ENCODE measurements at regions not wholly inside any gene's neighbourhood (a gene's known extent, or its start where the extent isn't known, plus 50 kb on each side); places are given as distances from the start of the nearest gene placed in this dataset.
A peak's percentile ranks its signal among the peaks of the same experiment; 100 is the strongest.

- Histone ChIP-seq H3K9ac (ENCODE audit: extremely low read depth, insufficient read length, low read length) (no peak overlapping the region), H4K5ac (ENCODE audit: insufficient read length, low read depth, low read length) (no peak overlapping the region)
Measured at GRCh38 chr17:79182176-79183042, 107.8 kb downstream of the ENGASE start.

More at GRCh38 chr17:79182176-79183042, 107.8 kb downstream of the ENGASE start:
- TF ChIP-seq CTCF (conservative IDR thresholded peaks at IDR 0.05): no peak
- DNase-seq: no peak
- Histone ChIP-seq H3K14ac (ENCODE audit: insufficient read depth, low read length) (no peak overlapping the region; the same call in 1 of the 2 replicates), H2BK15ac (ENCODE audit: low read depth, low read length) (no peak overlapping the region), H3K27ac (ENCODE audit: insufficient read length, low read depth, low read length) (no peak overlapping the region), H2BK120ac (ENCODE audit: low read depth, low read length, poor library complexity, severe bottlenecking) (no peak overlapping the region), H2BK12ac (ENCODE audit: insufficient read length, low read depth, low read length) (no peak overlapping the region), H3K4me1 (ENCODE audit: insufficient read depth, low read length) (no peaks in the 10 kb centered on the region), H4K20me1 (ENCODE audit: control insufficient read depth, insufficient read depth, insufficient read length) (no peaks in the 10 kb centered on the region), H2BK20ac (ENCODE audit: low read depth, low read length, poor library complexity, severe bottlenecking) (no peak overlapping the region), H4K8ac (replicated peaks; ENCODE audit: insufficient read length, low read depth, low read length) (no peak overlapping the region), H3K18ac (ENCODE audit: insufficient read length, low read depth, low read length) (no peak overlapping the region), H3K4ac (ENCODE audit: low read depth, low read length) (no peak overlapping the region), H3K9me3 (ENCODE audit: control insufficient read depth, low read depth, low read length) (no peaks in the 10 kb centered on the region), H3K79me2 (ENCODE audit: insufficient read depth, low read length) (no peaks in the 10 kb centered on the region), H3K27me3 (ENCODE audit: insufficient read depth, low read length) (no peaks in the 10 kb centered on the region; the same call in 1 of the 2 replicates), H3K79me1 (ENCODE audit: insufficient read depth, low read depth, low read length, poor library complexity, severe bottlenecking) (no peaks in the 10 kb centered on the region), H3K56ac (ENCODE audit: insufficient read length, low read depth, low read length) (no peak overlapping the region), H3K4me2 (ENCODE audit: insufficient read depth, insufficient read length, low read length) (no peak overlapping the region), H2BK5ac (ENCODE audit: insufficient read length, low read length) (no peak overlapping the region), H4K91ac (ENCODE audit: insufficient read length, low read depth, low read length) (no peak overlapping the region), H2AFZ (ENCODE audit: low read length) (no peak overlapping the region), H3T11ph (ENCODE audit: low read length) (no peak overlapping the region), H3K23me2 (ENCODE audit: insufficient read length, low read depth, low read length, poor library complexity, severe bottlenecking) (peaks cover 5% of the 10 kb centered on the region), H2AK5ac (ENCODE audit: insufficient read length, low read length) (no peak overlapping the region), H3K23ac (ENCODE audit: insufficient read length, low read depth, low read length) (no peak overlapping the region)
- Mint-ChIP-seq H3K4me1 (peaks cover 11 to 15% of the 10 kb centered on the region in 2 experiments), H3K4me3 (peak overlapping the region; percentile 80 to 88), H3K9me3 (no peaks in the 10 kb centered on the region), H3K36me3 (ENCODE audit: insufficient read depth in 1 of 3, low read depth in 3 of 3) (no peaks in the 10 kb centered on the region), H3K27ac (no peak overlapping the region), H3K27me3 (ENCODE audit: low read depth) (peaks cover 54% of the 10 kb centered on the region)
- no CpG with 5 or more reads among the region's 68 CpGs for WGBS (ENCODE audit: extremely low coverage, insufficient read length, low lambda C conversion rate)

Data from H9 (cell line).